ENCODE measurements at regions not wholly inside any gene's neighbourhood (a gene's known extent, or its start where the extent isn't known, plus 50 kb on each side); places are given as distances from the start of the nearest gene placed in this dataset.
A peak's percentile ranks its signal among the peaks of the same experiment; 100 is the strongest.

GRCh38 chr3:105997466-105997799 lies 128.6 kb upstream of the CBLB start:
- H3K36me3 ChIP-seq = no peaks in the 10 kb centered on the region
- intact Hi-C loops (cut with DNase I; ENCODE audit: low total_unique reads) = no loop called here
- H3K4me3 ChIP-seq = no peak overlapping the region
- H3K27me3 ChIP-seq = no peaks in the 10 kb centered on the region
- TF ChIP-seq, protein P1, sequence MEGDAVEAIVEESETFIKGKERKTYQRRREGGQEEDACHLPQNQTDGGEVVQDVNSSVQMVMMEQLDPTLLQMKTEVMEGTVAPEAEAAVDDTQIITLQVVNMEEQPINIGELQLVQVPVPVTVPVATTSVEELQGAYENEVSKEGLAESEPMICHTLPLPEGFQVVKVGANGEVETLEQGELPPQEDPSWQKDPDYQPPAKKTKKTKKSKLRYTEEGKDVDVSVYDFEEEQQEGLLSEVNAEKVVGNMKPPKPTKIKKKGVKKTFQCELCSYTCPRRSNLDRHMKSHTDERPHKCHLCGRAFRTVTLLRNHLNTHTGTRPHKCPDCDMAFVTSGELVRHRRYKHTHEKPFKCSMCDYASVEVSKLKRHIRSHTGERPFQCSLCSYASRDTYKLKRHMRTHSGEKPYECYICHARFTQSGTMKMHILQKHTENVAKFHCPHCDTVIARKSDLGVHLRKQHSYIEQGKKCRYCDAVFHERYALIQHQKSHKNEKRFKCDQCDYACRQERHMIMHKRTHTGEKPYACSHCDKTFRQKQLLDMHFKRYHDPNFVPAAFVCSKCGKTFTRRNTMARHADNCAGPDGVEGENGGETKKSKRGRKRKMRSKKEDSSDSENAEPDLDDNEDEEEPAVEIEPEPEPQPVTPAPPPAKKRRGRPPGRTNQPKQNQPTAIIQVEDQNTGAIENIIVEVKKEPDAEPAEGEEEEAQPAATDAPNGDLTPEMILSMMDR (IDR thresholded peaks at IDR 0.05) = no peak
- no peak for TF ChIP-seq POLR2A (IDR thresholded peaks at IDR 0.05)
- no peak overlapping the region for H3K27ac ChIP-seq
- H3K9me3 ChIP-seq = no peaks in the 10 kb centered on the region
- no peaks in the 10 kb centered on the region for H3K4me1 ChIP-seq
- no peak for DNase-seq

DNA sequence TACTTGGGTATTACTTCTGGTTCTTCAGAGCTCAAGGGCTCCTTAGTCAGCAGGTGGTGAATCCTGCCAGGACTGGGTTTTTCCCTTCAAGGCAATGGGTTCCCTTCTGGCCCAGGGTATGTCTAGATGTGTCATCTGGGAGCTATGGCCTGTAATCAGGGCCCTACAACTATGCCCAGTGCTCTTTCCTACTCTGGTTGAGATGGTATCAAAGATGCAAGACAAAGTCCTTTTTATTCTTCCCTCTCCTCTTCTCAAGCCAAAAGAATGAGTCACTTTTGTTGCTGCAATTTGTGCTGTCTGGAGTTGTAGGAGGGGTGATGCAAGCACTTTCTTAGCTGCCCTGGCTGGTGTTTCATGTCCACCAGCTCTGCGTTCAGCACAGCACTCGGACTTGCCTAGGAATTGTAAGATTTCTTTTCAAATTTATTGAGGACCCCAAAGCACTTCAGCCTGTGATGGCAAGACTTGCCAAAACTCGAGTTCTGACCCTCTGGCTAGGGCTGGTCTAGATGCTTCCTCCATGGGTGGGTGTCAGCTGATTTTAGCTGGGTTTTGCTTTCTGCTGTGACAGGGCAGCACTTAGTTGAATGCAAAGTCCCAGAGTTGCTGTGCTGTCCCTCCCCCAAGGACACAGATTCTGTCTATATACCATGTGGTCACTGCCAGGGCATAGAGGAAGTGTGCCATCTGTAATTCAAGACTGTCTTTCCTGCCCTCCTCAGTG lies 129.2 kb upstream of the CBLB start:
- no peak overlapping the region for H3K27ac ChIP-seq
- no peak for TF ChIP-seq POLR2A (IDR thresholded peaks at IDR 0.05)
- TF ChIP-seq, protein P1 (IDR thresholded peaks at IDR 0.05) = no peak
- intact Hi-C loops (cut with DNase I; ENCODE audit: low total_unique reads) = no loop called here
- H3K4me1 ChIP-seq = no peaks in the 10 kb centered on the region
- no peaks in the 10 kb centered on the region for H3K9me3 ChIP-seq
- H3K4me3 ChIP-seq = no peak overlapping the region
- H3K27me3 ChIP-seq = no peaks in the 10 kb centered on the region
- DNase-seq = no peak
- no peaks in the 10 kb centered on the region for H3K36me3 ChIP-seq

- DNase-seq = no peak
- Histone ChIP-seq H3K9me3 (no peaks in the 10 kb centered on the region), H3K27ac (no peak overlapping the region), H3K27me3 (no peaks in the 10 kb centered on the region), H3K4me3 (no peak overlapping the region), H3K4me1 (no peaks in the 10 kb centered on the region), H3K36me3 (no peaks in the 10 kb centered on the region)
- intact Hi-C loops (cut with DNase I; ENCODE audit: low total_unique reads) = no loop called here
- no peak for TF ChIP-seq POLR2A (IDR thresholded peaks at IDR 0.05)
- TF ChIP-seq, protein P1 (IDR thresholded peaks at IDR 0.05) = no peak
Observed at GRCh38 chr3:105999856-106000255, 131.0 kb upstream of the CBLB start.

- intact Hi-C loops (cut with DNase I; ENCODE audit: low total_unique reads) = no loop called here
- H3K27ac ChIP-seq = no peak overlapping the region
- H3K27me3 ChIP-seq = no peaks in the 10 kb centered on the region
- TF ChIP-seq POLR2A (IDR thresholded peaks at IDR 0.05) = no peak
- TF ChIP-seq, protein P1 (IDR thresholded peaks at IDR 0.05) = no peak
- no peak overlapping the region for H3K4me3 ChIP-seq
- H3K36me3 ChIP-seq = no peaks in the 10 kb centered on the region
- no peaks in the 10 kb centered on the region for H3K4me1 ChIP-seq
- H3K9me3 ChIP-seq = no peaks in the 10 kb centered on the region
- DNase-seq = no peak
Observed at GRCh38 chr3:106001923-106002322, 133.1 kb upstream of the CBLB start.

GRCh38 chr3:106004137-106004681 lies 135.4 kb upstream of the CBLB start:
- peak overlapping the region; percentile 6 to 19 for H3K4me3 ChIP-seq
- intact Hi-C loops (cut with DNase I; ENCODE audit: low total_unique reads) = no loop called here

More at GRCh38 chr3:106004137-106004681, 135.4 kb upstream of the CBLB start:
- Histone ChIP-seq H3K9me3 (no peaks in the 10 kb centered on the region), H3K36me3 (no peaks in the 10 kb centered on the region), H3K27ac (peak overlapping the region; percentile 34 to 36), H3K27me3 (no peaks in the 10 kb centered on the region), H3K4me1 (no peaks in the 10 kb centered on the region)
- DNase-seq = no peak
- TF ChIP-seq, protein P1 (IDR thresholded peaks at IDR 0.05) = no peak
- no peak for TF ChIP-seq POLR2A (IDR thresholded peaks at IDR 0.05)

Measured in uterus (tissue), 3 donors.